ENCODE measurements at regions not wholly inside any gene's neighbourhood (a gene's known extent, or its start where the extent isn't known, plus 50 kb on each side); places are given as distances from the start of the nearest gene placed in this dataset.

DNA sequence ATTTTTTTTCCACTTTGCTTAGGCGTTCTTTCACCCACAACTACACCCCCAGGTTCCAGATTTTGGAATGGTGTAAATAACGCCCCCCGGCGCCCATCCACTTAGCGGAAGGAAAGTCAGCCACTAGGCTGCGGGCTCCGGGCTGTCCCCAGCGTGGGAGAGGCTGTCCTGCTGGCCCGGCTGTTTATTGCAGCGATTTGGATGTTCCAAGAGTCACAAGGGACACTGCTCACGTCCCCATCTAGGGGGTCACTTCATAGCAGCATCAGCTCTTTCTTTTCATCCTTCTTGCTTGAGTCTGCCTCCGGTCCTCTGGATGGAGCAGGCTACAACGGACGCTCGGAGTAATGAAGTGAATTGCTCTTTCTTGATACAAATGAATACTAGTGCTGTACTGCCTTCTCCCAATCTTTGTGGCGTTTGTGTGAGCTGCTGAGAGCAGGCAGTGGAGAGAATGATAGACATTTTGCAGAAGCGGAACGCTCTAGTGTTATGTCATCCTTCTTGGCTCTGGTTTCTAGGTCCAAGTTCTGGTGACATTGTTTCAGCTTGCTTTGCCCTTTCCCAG lies 50.7 kb upstream of the PAIP2B start:
- DNase-seq: no peak

DNA sequence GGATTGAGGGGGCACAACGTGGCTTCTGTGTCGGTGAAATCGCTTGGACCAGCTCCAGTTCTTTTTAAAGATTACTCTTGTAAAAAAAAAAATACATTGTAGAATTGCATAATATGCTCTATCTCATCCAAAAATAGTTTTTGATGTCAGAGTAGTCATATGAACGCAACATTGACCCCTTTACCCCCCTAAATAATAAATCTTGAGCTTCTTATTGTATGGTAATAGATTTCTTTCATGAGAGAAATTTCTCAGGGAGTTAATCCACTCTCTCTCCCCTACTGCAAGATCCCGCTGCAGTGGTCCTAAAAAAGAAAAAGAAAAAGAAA lies 50.2 kb upstream of the PAIP2B start:
- DNase-seq: no peak

DNA sequence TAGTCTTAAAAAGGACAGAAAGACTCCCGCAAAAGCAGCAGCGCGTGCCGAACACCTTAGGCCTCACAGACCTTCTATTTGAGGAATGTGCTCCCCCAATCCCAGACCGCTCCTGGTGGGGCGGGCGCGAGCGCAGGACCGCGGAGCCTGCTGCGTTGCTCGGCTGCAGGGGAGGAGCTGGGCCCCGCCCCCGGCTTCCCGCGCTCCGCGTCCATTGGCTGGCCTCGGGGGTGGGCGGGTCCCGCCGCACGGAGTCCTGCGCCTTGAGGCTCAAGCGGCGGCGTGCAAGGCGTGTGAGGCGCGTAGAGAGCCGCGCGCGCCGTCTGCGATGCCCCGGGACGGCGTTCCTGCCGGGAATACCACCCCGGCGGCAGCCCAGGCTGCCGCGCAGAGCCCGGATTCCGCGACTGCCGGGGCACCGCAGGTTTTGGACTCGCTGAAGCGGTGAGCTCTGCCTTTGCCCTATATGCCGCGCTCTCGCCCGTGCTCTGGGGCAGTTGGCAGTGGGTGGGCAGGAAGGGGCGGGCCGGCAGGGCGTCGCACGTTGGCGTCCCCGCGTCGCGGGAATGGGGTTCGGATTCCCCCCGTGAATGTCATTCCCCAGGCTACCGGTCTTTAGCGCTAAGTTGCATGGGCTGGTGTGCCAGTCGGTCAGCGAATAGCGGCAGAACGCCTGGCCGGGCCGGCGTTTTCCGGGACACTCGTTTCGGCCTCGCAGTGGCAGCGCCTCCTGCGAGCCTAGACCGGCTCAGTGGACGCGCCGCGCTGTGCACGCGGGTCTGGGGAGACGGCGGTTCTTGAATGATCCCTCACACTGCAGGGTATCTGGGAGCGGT lies 49.6 kb upstream of the PAIP2B start:
- peak; percentile 74 for DNase-seq

Measured in activated CD4-positive, alpha-beta T cell treated with anti-CD3 and anti-CD28 coated beads for 1 hour (primary cell).